ENCODE measurements at regions not wholly inside any gene's neighbourhood (a gene's known extent, or its start where the extent isn't known, plus 50 kb on each side); places are given as distances from the start of the nearest gene placed in this dataset.

DNA sequence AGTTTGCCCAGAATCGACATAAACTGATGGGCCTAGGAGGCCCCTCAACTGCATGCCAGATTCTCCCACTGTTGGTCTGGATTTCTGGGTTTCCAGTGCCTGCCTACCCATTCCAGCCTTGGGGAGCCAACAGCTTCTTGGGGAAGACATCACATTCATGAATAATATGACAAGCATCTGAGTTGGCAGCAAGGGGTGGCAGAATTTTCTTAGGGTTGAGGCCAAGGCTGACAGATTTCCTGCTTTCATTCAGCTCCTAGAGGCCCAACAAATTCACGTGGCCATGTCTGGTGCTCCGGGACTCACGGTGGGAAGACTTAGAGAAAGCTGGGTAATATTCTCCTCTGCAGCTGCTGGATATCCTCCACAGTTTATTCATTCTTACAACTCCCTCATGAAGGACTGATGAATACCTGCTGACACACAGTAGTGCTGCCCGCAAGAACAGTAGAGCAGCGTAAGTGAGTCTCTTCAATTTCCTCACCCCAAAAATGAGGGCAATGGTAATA lies 305.0 kb upstream of the TNC start:
- TF ChIP-seq, protein P1, sequence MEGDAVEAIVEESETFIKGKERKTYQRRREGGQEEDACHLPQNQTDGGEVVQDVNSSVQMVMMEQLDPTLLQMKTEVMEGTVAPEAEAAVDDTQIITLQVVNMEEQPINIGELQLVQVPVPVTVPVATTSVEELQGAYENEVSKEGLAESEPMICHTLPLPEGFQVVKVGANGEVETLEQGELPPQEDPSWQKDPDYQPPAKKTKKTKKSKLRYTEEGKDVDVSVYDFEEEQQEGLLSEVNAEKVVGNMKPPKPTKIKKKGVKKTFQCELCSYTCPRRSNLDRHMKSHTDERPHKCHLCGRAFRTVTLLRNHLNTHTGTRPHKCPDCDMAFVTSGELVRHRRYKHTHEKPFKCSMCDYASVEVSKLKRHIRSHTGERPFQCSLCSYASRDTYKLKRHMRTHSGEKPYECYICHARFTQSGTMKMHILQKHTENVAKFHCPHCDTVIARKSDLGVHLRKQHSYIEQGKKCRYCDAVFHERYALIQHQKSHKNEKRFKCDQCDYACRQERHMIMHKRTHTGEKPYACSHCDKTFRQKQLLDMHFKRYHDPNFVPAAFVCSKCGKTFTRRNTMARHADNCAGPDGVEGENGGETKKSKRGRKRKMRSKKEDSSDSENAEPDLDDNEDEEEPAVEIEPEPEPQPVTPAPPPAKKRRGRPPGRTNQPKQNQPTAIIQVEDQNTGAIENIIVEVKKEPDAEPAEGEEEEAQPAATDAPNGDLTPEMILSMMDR (IDR thresholded peaks at IDR 0.05; ENCODE audit: low read depth, low read length, missing control alignments), result no peak
- H3K4me3 ChIP-seq (ENCODE audit: low read depth, low read length), result no peak overlapping the region
- in situ Hi-C loops (cut with HindIII; ENCODE audit: low sequenced_read_pairs), result no loop called here
- DNase-seq (ENCODE audit: low read depth), result no peak

DNA sequence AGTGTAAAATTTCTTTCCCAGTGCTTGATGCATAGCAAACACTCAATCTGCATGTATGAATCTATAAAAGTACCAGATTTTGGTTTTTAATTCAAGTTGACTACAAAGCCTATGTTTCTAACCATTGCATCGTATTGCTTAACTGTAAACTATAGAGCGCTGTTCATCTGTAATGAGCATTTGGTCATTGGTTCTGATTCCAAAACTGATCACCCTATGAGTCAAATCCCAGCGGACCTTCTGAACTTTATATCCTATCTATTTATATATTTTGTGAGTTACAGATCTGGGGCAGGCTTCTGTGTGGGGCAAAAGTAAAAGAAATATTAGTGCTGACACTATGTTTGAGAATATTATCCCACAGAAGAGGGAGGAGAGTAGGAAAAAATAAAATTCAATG lies 305.7 kb upstream of the TNC start:
- DNase-seq (ENCODE audit: low read depth), result no peak
- TF ChIP-seq, protein P1 (IDR thresholded peaks at IDR 0.05; ENCODE audit: low read depth, low read length, missing control alignments), result no peak
- in situ Hi-C loops (cut with HindIII; ENCODE audit: low sequenced_read_pairs), result no loop called here
- no peak overlapping the region for H3K4me3 ChIP-seq (ENCODE audit: low read depth, low read length)

DNA sequence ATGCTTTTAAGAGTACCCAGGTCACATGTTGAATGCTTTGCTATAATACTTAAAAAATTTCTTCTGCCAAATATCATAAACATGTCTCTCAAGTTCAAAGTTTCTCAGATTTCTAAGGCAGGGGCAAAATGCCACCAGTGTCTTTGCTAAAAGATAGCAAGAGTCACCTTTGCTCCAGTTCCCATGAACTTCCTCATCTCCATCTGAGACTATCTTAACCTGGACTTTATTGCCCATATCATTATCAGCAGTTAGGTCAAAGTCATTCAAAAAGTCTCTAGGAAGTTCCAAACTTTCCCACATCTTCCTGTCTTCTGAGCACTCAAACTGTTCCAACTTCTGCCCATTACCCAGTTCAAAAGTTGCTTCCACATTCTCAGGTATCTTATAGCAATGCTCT lies 307.6 kb upstream of the TNC start:
- DNase-seq (ENCODE audit: low read depth), result no peak
- H3K4me3 ChIP-seq (ENCODE audit: low read depth, low read length), result no peak overlapping the region
- TF ChIP-seq, protein P1 (IDR thresholded peaks at IDR 0.05; ENCODE audit: low read depth, low read length, missing control alignments), result no peak
- in situ Hi-C loops (cut with HindIII; ENCODE audit: low sequenced_read_pairs), result no loop called here

DNA sequence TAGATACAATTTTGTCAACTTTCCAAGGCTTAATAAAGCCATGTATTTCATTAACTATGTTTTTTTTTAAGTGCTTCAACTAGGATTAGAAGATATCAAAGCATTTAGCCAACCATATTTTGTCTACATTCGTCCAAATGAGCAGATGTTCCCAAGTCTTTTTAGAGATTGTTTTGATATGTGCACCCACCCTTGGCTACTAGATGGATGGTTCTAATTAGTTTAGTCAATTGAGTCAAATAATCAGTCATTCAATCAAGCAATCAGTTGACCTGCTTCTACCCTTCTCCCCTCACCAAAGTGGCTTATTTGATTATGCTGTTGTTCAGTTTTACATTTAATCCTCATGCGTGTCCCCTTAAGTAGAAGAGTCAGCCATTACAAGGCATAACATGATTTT lies 319.5 kb upstream of the TNC start:
- no peak for DNase-seq (ENCODE audit: low read depth)
- TF ChIP-seq, protein P1 (IDR thresholded peaks at IDR 0.05; ENCODE audit: low read depth, low read length, missing control alignments), result no peak
- no peak overlapping the region for H3K4me3 ChIP-seq (ENCODE audit: low read depth, low read length)
- in situ Hi-C loops (cut with HindIII; ENCODE audit: low sequenced_read_pairs), result no loop called here

DNA sequence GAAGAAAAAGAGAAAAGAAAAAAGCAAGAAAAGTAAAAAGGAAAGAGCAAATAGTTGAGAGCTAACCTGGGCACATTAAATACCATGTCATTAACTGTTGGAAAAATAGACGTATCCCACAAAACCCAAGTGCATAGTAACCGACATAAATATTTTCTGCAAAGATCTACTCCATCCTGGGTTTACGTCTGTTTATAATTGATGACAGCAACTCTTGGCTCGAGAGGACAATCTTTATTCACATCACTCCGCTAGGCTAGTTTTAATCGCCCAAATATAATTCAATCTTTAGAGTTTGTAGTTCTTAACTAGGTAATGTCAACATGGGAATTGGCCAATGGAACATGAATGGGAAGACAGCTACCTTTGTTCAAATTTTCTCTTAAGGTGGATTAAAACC lies 321.7 kb upstream of the TNC start:
- in situ Hi-C loops (cut with HindIII; ENCODE audit: low sequenced_read_pairs), result no loop called here
- TF ChIP-seq, protein P1 (IDR thresholded peaks at IDR 0.05; ENCODE audit: low read depth, low read length, missing control alignments), result no peak
- no peak for DNase-seq (ENCODE audit: low read depth)
- H3K4me3 ChIP-seq (ENCODE audit: low read depth, low read length), result no peak overlapping the region

DNA sequence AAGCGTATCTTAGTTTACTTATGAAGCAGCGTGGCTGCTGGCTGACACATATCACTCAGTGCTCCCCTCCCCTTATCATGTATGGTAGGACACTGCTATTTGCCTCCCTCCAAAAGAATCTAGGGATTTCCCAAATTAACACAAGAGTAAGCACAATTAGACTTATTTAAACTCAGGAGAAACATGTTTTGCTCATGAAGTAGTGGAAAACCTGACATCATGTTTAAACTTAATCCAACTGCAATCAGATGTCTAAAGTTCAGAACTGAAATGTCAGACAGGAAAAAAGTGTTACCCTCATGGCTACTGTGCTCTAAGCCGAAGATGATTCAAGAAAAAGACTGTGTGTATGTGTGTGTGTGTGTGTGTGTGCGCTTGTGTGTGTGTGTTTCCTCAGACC lies 324.1 kb upstream of the TNC start:
- H3K4me3 ChIP-seq (ENCODE audit: low read depth, low read length), result no peak overlapping the region
- DNase-seq (ENCODE audit: low read depth), result no peak
- TF ChIP-seq, protein P1 (IDR thresholded peaks at IDR 0.05; ENCODE audit: low read depth, low read length, missing control alignments), result no peak
- in situ Hi-C loops (cut with HindIII; ENCODE audit: low sequenced_read_pairs), result no loop called here

DNA sequence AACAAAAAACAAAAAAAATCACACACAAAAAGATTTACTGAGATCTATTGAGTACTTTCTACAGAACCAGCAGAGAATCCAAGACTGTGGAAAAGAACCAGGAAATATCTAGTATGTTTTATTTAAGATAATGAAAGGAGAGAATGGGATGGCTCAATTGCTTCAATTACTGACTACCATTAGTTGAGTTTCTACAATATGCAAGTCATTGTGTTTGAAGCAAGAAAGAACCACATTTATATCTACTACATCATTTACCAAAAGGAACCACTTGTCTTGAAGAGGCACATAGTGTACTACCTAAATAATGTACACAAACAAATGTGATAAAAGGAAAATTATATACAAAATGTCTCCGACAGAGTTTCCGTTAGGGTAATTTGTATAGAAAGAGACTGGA lies 325.9 kb upstream of the TNC start:
- in situ Hi-C loops (cut with HindIII; ENCODE audit: low sequenced_read_pairs), result no loop called here
- TF ChIP-seq, protein P1 (IDR thresholded peaks at IDR 0.05; ENCODE audit: low read depth, low read length, missing control alignments), result no peak

More for the DNA sequence above, 325.9 kb upstream of the TNC start:
- no peak for DNase-seq (ENCODE audit: low read depth)
- no peak overlapping the region for H3K4me3 ChIP-seq (ENCODE audit: low read depth, low read length)

Data from astrocyte of the cerebellum (primary cell).